Activated CD4-positive, alpha-beta T cell treated with anti-CD3 and anti-CD28 coated beads for 36 hours (primary cell): ENCODE measurements at regions not wholly inside any gene's neighbourhood (a gene's known extent, or its start where the extent isn't known, plus 50 kb on each side); places are given as distances from the start of the nearest gene placed in this dataset.

Experiments
- ATAC-seq: fragments of 200-7000 bp; cut with Tn5 transposase; one replicate; pipeline ENCODE4 v1.10.0; 2021; ENCODE audit warnings: mild to moderate bottlenecking, moderate library complexity
- CTCF ChIA-PET: fragments of 350-600 bp; sonication (Branson Sonifier 250); formaldehyde crosslinking; loops from one replicate; lab custom pipeline; 2021; ENCODE audit warnings: antibody characterized with exemption; lab: Charles Lee
- POLR2A ChIA-PET: fragments of 350-600 bp; sonication (Branson Sonifier 250); formaldehyde crosslinking; loops from one replicate; lab custom pipeline; 2021; ENCODE audit warnings: antibody characterized with exemption, inconsistent platforms; lab: Charles Lee
- DNase-seq: peaks from one replicate; pipeline ENCODE4 v3.0.0-alpha.2; 2020
- H3K27ac Mint-ChIP-seq: one replicate; pipeline ENCODE4 v1.8.0; 2021; ENCODE audit warnings: mixed read lengths
- H3K27me3 Mint-ChIP-seq: one replicate; pipeline ENCODE4 v1.8.0; 2021; ENCODE audit warnings: mixed read lengths
- H3K36me3 Mint-ChIP-seq: one replicate; pipeline ENCODE4 v1.8.0; 2021; ENCODE audit warnings: low read depth, mixed read lengths
- H3K4me1 Mint-ChIP-seq: one replicate; pipeline ENCODE4 v1.8.0; 2021; ENCODE audit warnings: mixed read lengths
- H3K4me3 Mint-ChIP-seq: one replicate; pipeline ENCODE4 v1.8.0; 2021; ENCODE audit warnings: mild to moderate bottlenecking, moderate library complexity, mixed read lengths
- H3K9me3 Mint-ChIP-seq: one replicate; pipeline ENCODE4 v1.8.0; 2021; ENCODE audit warnings: low read depth, mixed read lengths
- intact Hi-C, 2 experiments: fragments of 100-400 bp; cut with DNase I in 1 of 2; cut with micrococcal nuclease in 1 of 2; formaldehyde crosslinking; loops; one replicate each; pipeline versions ENCODE4 v1.14.2 to v1.15.1; 2022 to 2024; cut with DNase I, micrococcal nuclease

GRCh38 chr3:55292360-55292759, 194.7 kb downstream of the WNT5A start:
- H3K9me3 Mint-ChIP-seq = peaks cover 1% of the 10 kb centered on the region
- POLR2A ChIA-PET = no interaction called here

GRCh38 chr3:55288657-55289056, 198.4 kb downstream of the WNT5A start:
- Mint-ChIP-seq H3K4me1 (no peaks in the 10 kb centered on the region), H3K9me3 (peaks cover 4% of the 10 kb centered on the region), H3K27me3 (no peaks in the 10 kb centered on the region), H3K4me3 (no peak overlapping the region), H3K27ac (no peak overlapping the region), H3K36me3 (no peaks in the 10 kb centered on the region)
- DNase-seq (no peak), ATAC-seq (no peak)
- intact Hi-C loops = no loop called here
- ChIA-PET CTCF (no interaction called here), POLR2A (no interaction called here)

More at GRCh38 chr3:55292360-55292759, 194.7 kb downstream of the WNT5A start:
- DNase-seq (no peak), ATAC-seq (no peak)
- H3K36me3 Mint-ChIP-seq = no peaks in the 10 kb centered on the region
- no peak overlapping the region for H3K27ac Mint-ChIP-seq
- H3K27me3 Mint-ChIP-seq = no peaks in the 10 kb centered on the region
- CTCF ChIA-PET = interaction anchor here (0.5 kb wide), 1 partner anchor 69 kb away, joined by 4 read pairs; no protein-coding TSS in a partner anchor
- no peaks in the 10 kb centered on the region for H3K4me1 Mint-ChIP-seq
- no peak overlapping the region for H3K4me3 Mint-ChIP-seq
- intact Hi-C loops = no loop called here

- intact Hi-C loops = no loop called here
These were observed 200.4 kb downstream of the WNT5A start for GRCh38 chr3:55286693-55287092.

GRCh38 chr3:55285156-55285555, 201.9 kb downstream of the WNT5A start:
- ATAC-seq (no peak), DNase-seq (no peak)
- Mint-ChIP-seq H3K4me3 (no peak overlapping the region), H3K27ac (no peak overlapping the region), H3K4me1 (no peaks in the 10 kb centered on the region), H3K27me3 (no peaks in the 10 kb centered on the region), H3K9me3 (peaks cover 3% of the 10 kb centered on the region), H3K36me3 (no peaks in the 10 kb centered on the region)
- ChIA-PET CTCF (no interaction called here), POLR2A (no interaction called here)
- intact Hi-C loops = no loop called here

More at GRCh38 chr3:55286693-55287092, 200.4 kb downstream of the WNT5A start:
- ATAC-seq (no peak), DNase-seq (no peak)
- POLR2A ChIA-PET = no interaction called here
- Mint-ChIP-seq H3K27me3 (no peaks in the 10 kb centered on the region), H3K9me3 (peaks cover 3% of the 10 kb centered on the region), H3K36me3 (no peaks in the 10 kb centered on the region), H3K27ac (no peak overlapping the region), H3K4me3 (no peak overlapping the region), H3K4me1 (no peaks in the 10 kb centered on the region)
- CTCF ChIA-PET = no interaction called here

GRCh38 chr3:55283441-55283925, 203.6 kb downstream of the WNT5A start:
- POLR2A ChIA-PET = no interaction called here
- H3K4me1 Mint-ChIP-seq = no peaks in the 10 kb centered on the region
- CTCF ChIA-PET = no interaction called here
- no peak overlapping the region for H3K27ac Mint-ChIP-seq
- H3K27me3 Mint-ChIP-seq = no peaks in the 10 kb centered on the region
- no peak for ATAC-seq
- H3K36me3 Mint-ChIP-seq = no peaks in the 10 kb centered on the region
- no peak for DNase-seq
- H3K4me3 Mint-ChIP-seq = no peak overlapping the region
- intact Hi-C loops = no loop called here
- H3K9me3 Mint-ChIP-seq = peaks cover 3% of the 10 kb centered on the region

GRCh38 chr3:55282994-55283393, 204.1 kb downstream of the WNT5A start:
- ChIA-PET POLR2A (no interaction called here), CTCF (no interaction called here)
- Mint-ChIP-seq H3K9me3 (peaks cover 3% of the 10 kb centered on the region), H3K27me3 (no peaks in the 10 kb centered on the region), H3K27ac (no peak overlapping the region), H3K36me3 (no peaks in the 10 kb centered on the region), H3K4me3 (no peak overlapping the region), H3K4me1 (no peaks in the 10 kb centered on the region)
- intact Hi-C loops = no loop called here
- ATAC-seq (no peak), DNase-seq (no peak)

GRCh38 chr3:55272031-55272645, 215.0 kb downstream of the WNT5A start:
- H3K36me3 Mint-ChIP-seq = no peaks in the 10 kb centered on the region
- ChIA-PET POLR2A (no interaction called here), CTCF (no interaction called here)
- H3K27ac Mint-ChIP-seq = no peak overlapping the region
- H3K4me1 Mint-ChIP-seq = no peaks in the 10 kb centered on the region
- ATAC-seq (no peak), DNase-seq (no peak)
- no peaks in the 10 kb centered on the region for H3K9me3 Mint-ChIP-seq
- intact Hi-C loops = no loop called here
- H3K4me3 Mint-ChIP-seq = no peak overlapping the region
- peaks cover 4% of the 10 kb centered on the region for H3K27me3 Mint-ChIP-seq

GRCh38 chr3:55271549-55271948, 215.6 kb downstream of the WNT5A start:
- CTCF ChIA-PET = no interaction called here
- Mint-ChIP-seq H3K9me3 (peaks cover 1% of the 10 kb centered on the region), H3K27me3 (peaks cover 4% of the 10 kb centered on the region), H3K36me3 (no peaks in the 10 kb centered on the region), H3K27ac (no peak overlapping the region), H3K4me3 (no peak overlapping the region), H3K4me1 (no peaks in the 10 kb centered on the region)
- no peak for ATAC-seq
- POLR2A ChIA-PET = no interaction called here
- no peak for DNase-seq
- intact Hi-C loops = no loop called here

GRCh38 chr3:55270976-55271375, 216.1 kb downstream of the WNT5A start:
- Mint-ChIP-seq H3K36me3 (no peaks in the 10 kb centered on the region), H3K4me1 (no peaks in the 10 kb centered on the region), H3K9me3 (peaks cover 2% of the 10 kb centered on the region), H3K27ac (no peak overlapping the region), H3K27me3 (peaks cover 4% of the 10 kb centered on the region), H3K4me3 (no peak overlapping the region)
- intact Hi-C loops = no loop called here
- ChIA-PET CTCF (no interaction called here), POLR2A (no interaction called here)
- DNase-seq (no peak), ATAC-seq (no peak)

- Mint-ChIP-seq H3K4me1 (no peaks in the 10 kb centered on the region), H3K27me3 (peaks cover 4% of the 10 kb centered on the region), H3K4me3 (no peak overlapping the region), H3K9me3 (peaks cover 2% of the 10 kb centered on the region), H3K36me3 (no peaks in the 10 kb centered on the region), H3K27ac (no peak overlapping the region)
- CTCF ChIA-PET = no interaction called here
- intact Hi-C loops = no loop called here
- POLR2A ChIA-PET = no interaction called here
- DNase-seq (no peak), ATAC-seq (no peak)
These were observed 217.5 kb downstream of the WNT5A start for GRCh38 chr3:55269636-55270035.

- ChIA-PET CTCF (no interaction called here), POLR2A (no interaction called here)
- no peak for DNase-seq
- intact Hi-C loops = no loop called here
- Mint-ChIP-seq H3K9me3 (peaks cover 2% of the 10 kb centered on the region), H3K4me1 (no peaks in the 10 kb centered on the region), H3K4me3 (no peak overlapping the region), H3K36me3 (no peaks in the 10 kb centered on the region), H3K27me3 (peaks cover 4% of the 10 kb centered on the region), H3K27ac (no peak overlapping the region)
- no peak for ATAC-seq
These were observed 218.0 kb downstream of the WNT5A start for GRCh38 chr3:55269096-55269495.

- H3K36me3 Mint-ChIP-seq = no peaks in the 10 kb centered on the region
- no peaks in the 10 kb centered on the region for H3K4me1 Mint-ChIP-seq
- peaks cover 2% of the 10 kb centered on the region for H3K9me3 Mint-ChIP-seq
- POLR2A ChIA-PET = no interaction called here
- CTCF ChIA-PET = no interaction called here
- H3K27ac Mint-ChIP-seq = no peak overlapping the region
- peaks cover 4% of the 10 kb centered on the region for H3K27me3 Mint-ChIP-seq
- no peak overlapping the region for H3K4me3 Mint-ChIP-seq
- intact Hi-C loops = no loop called here
- ATAC-seq = no peak
- no peak for DNase-seq
These were observed 219.7 kb downstream of the WNT5A start for GRCh38 chr3:55267206-55267930.
